ENCODE measurements at regions not wholly inside any gene's neighbourhood (a gene's known extent, or its start where the extent isn't known, plus 50 kb on each side); places are given as distances from the start of the nearest gene placed in this dataset.

DNA sequence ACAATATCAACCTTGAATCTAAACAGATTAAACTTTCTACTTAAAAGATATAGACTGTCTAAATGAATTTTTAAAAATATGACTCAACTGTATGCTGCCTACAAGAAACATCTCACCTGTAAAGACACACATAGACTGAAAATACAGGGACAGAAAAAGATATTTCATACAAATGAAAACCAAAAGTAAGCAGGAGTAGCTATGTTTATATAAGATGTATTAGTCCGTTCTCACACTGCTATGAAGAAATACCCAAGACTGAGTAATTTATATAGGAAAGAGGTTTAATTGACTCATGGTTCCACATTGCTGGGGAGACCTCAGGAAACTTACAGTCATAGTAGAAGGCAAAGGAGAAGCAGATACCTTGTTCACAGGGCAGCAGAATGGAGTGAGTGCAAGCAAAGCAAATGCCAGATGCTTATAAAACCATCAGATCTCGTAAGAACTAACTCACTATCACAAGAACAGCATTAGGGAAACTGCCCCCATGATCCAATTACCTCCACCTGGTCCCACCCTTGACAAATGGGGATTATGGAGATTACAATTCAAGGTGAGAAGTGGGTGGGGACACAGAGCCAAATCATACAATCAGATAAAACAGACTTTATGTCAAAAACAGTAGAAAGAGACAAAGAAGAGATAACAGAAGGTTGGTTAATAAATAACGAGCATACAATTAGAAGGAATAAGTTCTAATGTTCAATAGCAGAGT lies 214.4 kb upstream of the SLC39A10 start:
- TF ChIP-seq, protein P1, sequence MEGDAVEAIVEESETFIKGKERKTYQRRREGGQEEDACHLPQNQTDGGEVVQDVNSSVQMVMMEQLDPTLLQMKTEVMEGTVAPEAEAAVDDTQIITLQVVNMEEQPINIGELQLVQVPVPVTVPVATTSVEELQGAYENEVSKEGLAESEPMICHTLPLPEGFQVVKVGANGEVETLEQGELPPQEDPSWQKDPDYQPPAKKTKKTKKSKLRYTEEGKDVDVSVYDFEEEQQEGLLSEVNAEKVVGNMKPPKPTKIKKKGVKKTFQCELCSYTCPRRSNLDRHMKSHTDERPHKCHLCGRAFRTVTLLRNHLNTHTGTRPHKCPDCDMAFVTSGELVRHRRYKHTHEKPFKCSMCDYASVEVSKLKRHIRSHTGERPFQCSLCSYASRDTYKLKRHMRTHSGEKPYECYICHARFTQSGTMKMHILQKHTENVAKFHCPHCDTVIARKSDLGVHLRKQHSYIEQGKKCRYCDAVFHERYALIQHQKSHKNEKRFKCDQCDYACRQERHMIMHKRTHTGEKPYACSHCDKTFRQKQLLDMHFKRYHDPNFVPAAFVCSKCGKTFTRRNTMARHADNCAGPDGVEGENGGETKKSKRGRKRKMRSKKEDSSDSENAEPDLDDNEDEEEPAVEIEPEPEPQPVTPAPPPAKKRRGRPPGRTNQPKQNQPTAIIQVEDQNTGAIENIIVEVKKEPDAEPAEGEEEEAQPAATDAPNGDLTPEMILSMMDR (IDR thresholded peaks at IDR 0.05; ENCODE audit: control extremely low read depth in 1 of 3, insufficient read depth in 1 of 3, low read depth in 1 of 3, low read length in 3 of 3) = no peak
- TF ChIP-seq ZNF274 (IDR thresholded peaks at IDR 0.05; ENCODE audit: borderline replicate concordance, extremely low read depth, low read length) (no peak), HDAC6 (IDR thresholded peaks at IDR 0.05; ENCODE audit: low read depth, low read length) (no peak), YY1 (IDR thresholded peaks at IDR 0.05; ENCODE audit: low read depth, low read length) (no peak)
